ENCODE measurements at regions not wholly inside any gene's neighbourhood (a gene's known extent, or its start where the extent isn't known, plus 50 kb on each side); places are given as distances from the start of the nearest gene placed in this dataset.

DNA sequence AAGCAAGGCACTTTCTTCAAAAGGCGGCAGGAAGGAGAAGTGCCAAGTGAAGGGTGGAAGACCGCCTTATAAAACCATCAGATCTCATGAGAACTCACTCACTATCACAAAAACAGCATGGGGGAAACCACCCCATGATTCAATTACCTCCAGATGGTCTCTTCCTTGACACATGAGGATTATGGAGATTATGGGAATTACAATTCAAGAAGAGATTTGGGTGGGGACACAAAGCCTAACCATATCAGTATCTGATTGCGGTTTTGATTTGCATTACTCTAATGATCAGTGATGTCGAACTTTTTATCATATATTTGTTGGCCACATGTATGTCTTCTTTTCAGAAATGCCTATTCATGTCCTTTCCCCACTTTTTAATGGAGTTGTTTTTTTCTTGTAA lies 549.3 kb upstream of the IL12A start:
- Mint-ChIP-seq H3K4me3 (no peak overlapping the region), H3K27ac (no peak overlapping the region), H3K4me1 (no peaks in the 10 kb centered on the region), H3K9me3 (peaks cover 0 to 14% (median 4%) of the 10 kb centered on the region in 8 donors), H3K27me3 (no peaks in the 10 kb centered on the region), H3K36me3 (no peaks in the 10 kb centered on the region)
- POLR2A ChIA-PET (ENCODE audit: partially characterized antibody), result no interaction called here
- Histone ChIP-seq H3K4me1 (ENCODE audit: insufficient read depth, low read length) (no peaks in the 10 kb centered on the region), H3K27ac (ENCODE audit: low read depth, low read length) (no peak overlapping the region), H3K4me3 (ENCODE audit: low read length in 2 of 2) (no peak overlapping the region), H3K36me3 (ENCODE audit: insufficient read depth, low read length) (no peaks in the 10 kb centered on the region), H3K27me3 (ENCODE audit: insufficient read depth, low read length) (no peaks in the 10 kb centered on the region), H3K9me3 (ENCODE audit: control insufficient read depth in 1 of 2, low read length in 2 of 2) (no peaks in the 10 kb centered on the region)
- intact Hi-C loops (cut with micrococcal nuclease), result no loop called here
- DNase-seq, result no peak
- CTCF ChIA-PET (ENCODE audit: partially characterized antibody), result no interaction called here

GRCh38 chr3:159441279-159441678 lies 547.4 kb upstream of the IL12A start:
- no peaks in the 10 kb centered on the region for H3K36me3 Mint-ChIP-seq
- no peak for DNase-seq
- Histone ChIP-seq H3K27me3 (ENCODE audit: insufficient read depth, low read length) (no peaks in the 10 kb centered on the region), H3K9me3 (ENCODE audit: control insufficient read depth in 1 of 2, low read length in 2 of 2) (no peaks in the 10 kb centered on the region), H3K36me3 (ENCODE audit: insufficient read depth, low read length) (no peaks in the 10 kb centered on the region), H3K27ac (ENCODE audit: low read depth, low read length) (no peak overlapping the region), H3K4me1 (ENCODE audit: insufficient read depth, low read length) (no peaks in the 10 kb centered on the region), H3K4me3 (ENCODE audit: low read length in 2 of 2) (no peak overlapping the region)
- ChIA-PET CTCF (ENCODE audit: partially characterized antibody) (no interaction called here), POLR2A (ENCODE audit: partially characterized antibody) (no interaction called here)
- H3K9me3 Mint-ChIP-seq, result peaks cover 2 to 18% (median 6%) of the 10 kb centered on the region in 8 donors
- no peaks in the 10 kb centered on the region for H3K27me3 Mint-ChIP-seq
- no peaks in the 10 kb centered on the region for H3K4me1 Mint-ChIP-seq
- H3K27ac Mint-ChIP-seq, result no peak overlapping the region
- no peak overlapping the region for H3K4me3 Mint-ChIP-seq
- intact Hi-C loops (cut with micrococcal nuclease), result no loop called here

GRCh38 chr3:159443266-159443665 lies 545.4 kb upstream of the IL12A start:
- H3K4me3 Mint-ChIP-seq, result no peak overlapping the region
- no peaks in the 10 kb centered on the region for H3K27me3 Mint-ChIP-seq

GRCh38 chr3:159447841-159448240 lies 540.8 kb upstream of the IL12A start:
- Mint-ChIP-seq H3K4me3 (no peak overlapping the region), H3K4me1 (no peaks in the 10 kb centered on the region), H3K9me3 (peaks cover 0 to 8% (median 3%) of the 10 kb centered on the region in 8 donors), H3K36me3 (no peaks in the 10 kb centered on the region), H3K27ac (no peak overlapping the region), H3K27me3 (peaks cover 0 to 1% of the 10 kb centered on the region in 2 donors)
- H3K4me3 ChIP-seq (ENCODE audit: low read length in 2 of 2), result no peak overlapping the region
- H3K9me3 ChIP-seq (ENCODE audit: control insufficient read depth in 1 of 2, low read length in 2 of 2), result no peaks in the 10 kb centered on the region
- H3K4me1 ChIP-seq (ENCODE audit: insufficient read depth, low read length), result no peaks in the 10 kb centered on the region
- no peaks in the 10 kb centered on the region for H3K27me3 ChIP-seq (ENCODE audit: insufficient read depth, low read length)
- no peaks in the 10 kb centered on the region for H3K36me3 ChIP-seq (ENCODE audit: insufficient read depth, low read length)
- intact Hi-C loops (cut with micrococcal nuclease), result no loop called here
- no peak overlapping the region for H3K27ac ChIP-seq (ENCODE audit: low read depth, low read length)
- DNase-seq, result no peak
- POLR2A ChIA-PET (ENCODE audit: partially characterized antibody), result no interaction called here
- CTCF ChIA-PET (ENCODE audit: partially characterized antibody), result no interaction called here

More at GRCh38 chr3:159443266-159443665, 545.4 kb upstream of the IL12A start:
- Mint-ChIP-seq H3K4me1 (no peaks in the 10 kb centered on the region), H3K36me3 (no peaks in the 10 kb centered on the region), H3K9me3 (peaks cover 2 to 18% (median 6%) of the 10 kb centered on the region in 8 donors), H3K27ac (no peak overlapping the region)
- Histone ChIP-seq H3K4me1 (ENCODE audit: insufficient read depth, low read length) (no peaks in the 10 kb centered on the region), H3K9me3 (ENCODE audit: control insufficient read depth in 1 of 2, low read length in 2 of 2) (no peaks in the 10 kb centered on the region), H3K27ac (ENCODE audit: low read depth, low read length) (no peak overlapping the region), H3K4me3 (ENCODE audit: low read length in 2 of 2) (no peak overlapping the region), H3K36me3 (ENCODE audit: insufficient read depth, low read length) (no peaks in the 10 kb centered on the region), H3K27me3 (ENCODE audit: insufficient read depth, low read length) (no peaks in the 10 kb centered on the region)
- POLR2A ChIA-PET (ENCODE audit: partially characterized antibody), result no interaction called here
- CTCF ChIA-PET (ENCODE audit: partially characterized antibody), result no interaction called here
- DNase-seq, result no peak
- intact Hi-C loops (cut with micrococcal nuclease), result no loop called here

GRCh38 chr3:159448902-159449301 lies 539.7 kb upstream of the IL12A start:
- Histone ChIP-seq H3K27ac (ENCODE audit: low read depth, low read length) (no peak overlapping the region), H3K4me3 (ENCODE audit: low read length in 2 of 2) (no peak overlapping the region), H3K36me3 (ENCODE audit: insufficient read depth, low read length) (no peaks in the 10 kb centered on the region), H3K4me1 (ENCODE audit: insufficient read depth, low read length) (no peaks in the 10 kb centered on the region), H3K27me3 (ENCODE audit: insufficient read depth, low read length) (no peaks in the 10 kb centered on the region), H3K9me3 (ENCODE audit: control insufficient read depth in 1 of 2, low read length in 2 of 2) (no peaks in the 10 kb centered on the region)
- CTCF ChIA-PET (ENCODE audit: partially characterized antibody), result no interaction called here
- no peak overlapping the region for H3K27ac Mint-ChIP-seq
- intact Hi-C loops (cut with micrococcal nuclease), result no loop called here
- POLR2A ChIA-PET (ENCODE audit: partially characterized antibody), result no interaction called here
- peaks cover 0 to 4% (median 1%) of the 10 kb centered on the region in 8 donors for H3K9me3 Mint-ChIP-seq
- no peak overlapping the region for H3K4me3 Mint-ChIP-seq
- no peaks in the 10 kb centered on the region for H3K36me3 Mint-ChIP-seq
- no peak for DNase-seq
- H3K27me3 Mint-ChIP-seq, result peaks cover 0 to 1% of the 10 kb centered on the region in 2 donors
- H3K4me1 Mint-ChIP-seq, result no peaks in the 10 kb centered on the region

GRCh38 chr3:159451067-159451466 lies 537.6 kb upstream of the IL12A start:
- CTCF ChIA-PET (ENCODE audit: partially characterized antibody), result no interaction called here

DNA sequence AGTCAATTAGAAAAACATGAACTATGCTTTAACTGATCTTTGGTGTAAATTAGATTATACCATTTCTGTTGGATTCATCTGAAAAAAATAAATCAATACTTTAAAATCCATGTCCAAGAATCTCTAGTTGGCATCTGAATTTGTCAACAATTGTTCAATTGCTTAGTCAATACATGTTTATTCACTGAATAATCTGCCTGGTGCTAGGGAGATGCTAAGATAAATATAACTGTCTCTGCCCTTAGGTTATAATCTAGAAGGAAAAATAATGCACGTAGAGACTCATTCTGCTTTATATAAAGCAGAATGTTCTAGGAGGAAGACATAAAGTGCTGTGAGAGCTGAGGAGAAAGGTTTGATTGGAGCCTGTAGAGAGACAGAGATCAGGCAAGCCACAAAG lies 537.2 kb upstream of the IL12A start:
- Mint-ChIP-seq H3K27ac (no peak overlapping the region), H3K4me3 (no peak overlapping the region), H3K9me3 (no peaks in the 10 kb centered on the region), H3K36me3 (no peaks in the 10 kb centered on the region), H3K27me3 (peaks cover 0 to 1% of the 10 kb centered on the region in 2 donors), H3K4me1 (no peaks in the 10 kb centered on the region)
- no peaks in the 10 kb centered on the region for H3K4me1 ChIP-seq (ENCODE audit: insufficient read depth, low read length)
- H3K9me3 ChIP-seq (ENCODE audit: control insufficient read depth in 1 of 2, low read length in 2 of 2), result no peaks in the 10 kb centered on the region
- no peaks in the 10 kb centered on the region for H3K36me3 ChIP-seq (ENCODE audit: insufficient read depth, low read length)
- DNase-seq, result no peak
- no peak overlapping the region for H3K27ac ChIP-seq (ENCODE audit: low read depth, low read length)
- ChIA-PET CTCF (ENCODE audit: partially characterized antibody) (no interaction called here), POLR2A (ENCODE audit: partially characterized antibody) (no interaction called here)
- H3K27me3 ChIP-seq (ENCODE audit: insufficient read depth, low read length), result no peaks in the 10 kb centered on the region
- intact Hi-C loops (cut with micrococcal nuclease), result no loop called here
- no peak overlapping the region for H3K4me3 ChIP-seq (ENCODE audit: low read length in 2 of 2)

More at GRCh38 chr3:159451067-159451466, 537.6 kb upstream of the IL12A start:
- no peaks in the 10 kb centered on the region for H3K36me3 Mint-ChIP-seq
- no peaks in the 10 kb centered on the region for H3K4me1 Mint-ChIP-seq
- POLR2A ChIA-PET (ENCODE audit: partially characterized antibody), result no interaction called here
- peaks cover 0 to 1% (median 0%) of the 10 kb centered on the region in 8 donors for H3K9me3 Mint-ChIP-seq
- H3K27ac Mint-ChIP-seq, result no peak overlapping the region
- H3K4me3 Mint-ChIP-seq, result no peak overlapping the region
- H3K36me3 ChIP-seq (ENCODE audit: insufficient read depth, low read length), result no peaks in the 10 kb centered on the region
- DNase-seq, result no peak
- no peaks in the 10 kb centered on the region for H3K9me3 ChIP-seq (ENCODE audit: control insufficient read depth in 1 of 2, low read length in 2 of 2)
- H3K27ac ChIP-seq (ENCODE audit: low read depth, low read length), result no peak overlapping the region
- no peak overlapping the region for H3K4me3 ChIP-seq (ENCODE audit: low read length in 2 of 2)
- H3K4me1 ChIP-seq (ENCODE audit: insufficient read depth, low read length), result no peaks in the 10 kb centered on the region
- intact Hi-C loops (cut with micrococcal nuclease), result no loop called here
- peaks cover 0 to 1% of the 10 kb centered on the region in 2 donors for H3K27me3 Mint-ChIP-seq
- H3K27me3 ChIP-seq (ENCODE audit: insufficient read depth, low read length), result no peaks in the 10 kb centered on the region

- H3K27me3 Mint-ChIP-seq, result peaks cover 0 to 1% of the 10 kb centered on the region in 2 donors
- Histone ChIP-seq H3K27ac (ENCODE audit: low read depth, low read length) (no peak overlapping the region), H3K36me3 (ENCODE audit: insufficient read depth, low read length) (no peaks in the 10 kb centered on the region), H3K9me3 (ENCODE audit: control insufficient read depth in 1 of 2, low read length in 2 of 2) (no peaks in the 10 kb centered on the region), H3K4me3 (ENCODE audit: low read length in 2 of 2) (no peak overlapping the region), H3K4me1 (ENCODE audit: insufficient read depth, low read length) (no peaks in the 10 kb centered on the region), H3K27me3 (ENCODE audit: insufficient read depth, low read length) (no peaks in the 10 kb centered on the region)
- no peaks in the 10 kb centered on the region for H3K36me3 Mint-ChIP-seq
- intact Hi-C loops (cut with micrococcal nuclease), result no loop called here
- no peaks in the 10 kb centered on the region for H3K9me3 Mint-ChIP-seq
- no peak overlapping the region for H3K27ac Mint-ChIP-seq
- CTCF ChIA-PET (ENCODE audit: partially characterized antibody), result no interaction called here
- no peak for DNase-seq
- POLR2A ChIA-PET (ENCODE audit: partially characterized antibody), result no interaction called here
- no peak overlapping the region for H3K4me3 Mint-ChIP-seq
- no peaks in the 10 kb centered on the region for H3K4me1 Mint-ChIP-seq
Measured at GRCh38 chr3:159453036-159453435, 535.6 kb upstream of the IL12A start.

Data from CD4-positive, alpha-beta memory T cell (primary cell).